ENCODE measurements at regions not wholly inside any gene's neighbourhood (a gene's known extent, or its start where the extent isn't known, plus 50 kb on each side); places are given as distances from the start of the nearest gene placed in this dataset.

DNA sequence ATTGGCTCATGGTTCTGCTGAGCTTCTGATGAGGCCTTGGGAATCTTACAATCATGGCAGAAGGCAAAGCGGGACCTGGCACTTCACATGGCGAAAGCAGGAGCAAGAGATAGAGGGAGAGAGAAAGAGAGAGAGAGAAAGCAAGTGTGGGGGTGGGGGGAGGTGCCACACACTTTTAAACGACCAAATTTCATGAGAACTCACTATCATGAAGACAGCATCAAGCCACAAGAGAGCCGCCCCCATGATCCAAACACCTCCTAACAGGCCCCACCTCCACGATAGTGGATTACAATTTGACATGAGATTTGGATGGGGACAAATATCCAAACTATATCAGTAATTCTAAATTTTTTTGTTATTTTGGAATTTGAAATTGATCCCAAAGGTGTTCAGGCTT is 553.9 kb downstream of the PRR16 start:
- Histone ChIP-seq H3K9me3 (ENCODE audit: insufficient read depth, low read length, severe bottlenecking) (no peaks in the 10 kb centered on the region), H3K36me3 (ENCODE audit: insufficient read depth, low read length) (peaks cover 21% of the 10 kb centered on the region), H3K79me2 (ENCODE audit: insufficient read depth, low read length) (peaks cover 53% of the 10 kb centered on the region), H3K27me3 (ENCODE audit: insufficient read depth, low read length, poor library complexity) (no peaks in the 10 kb centered on the region), H3K9ac (ENCODE audit: low read depth, low read length) (peak overlapping the region; percentile 80), H3K4me1 (ENCODE audit: insufficient read depth, low read length) (peaks cover 5% of the 10 kb centered on the region), H3K4me3 (ENCODE audit: low read depth in 1 of 2, low read length in 2 of 2) (peak overlapping the region; percentile 46 to 62), H3K4me2 (ENCODE audit: insufficient read depth, low read length) (peak overlapping the region; percentile 69), H4K20me1 (ENCODE audit: insufficient read depth, low read length) (no peaks in the 10 kb centered on the region), H3K27ac (ENCODE audit: low read length) (peak overlapping the region; percentile 98), H2AFZ (ENCODE audit: low read depth, low read length) (0 out of 2 replicates have a peak overlapping the region, but pooled peaks have one; percentile 41)
- DNase-seq (peak; percentile 87), ATAC-seq (ENCODE audit: insufficient read depth, low read depth) (peak; percentile 69)
- TF ChIP-seq EZH2 (IDR thresholded peaks at IDR 0.05; ENCODE audit: borderline replicate concordance, low read depth, low read length, severe bottlenecking): no peak
- no peak for TF ChIP-seq CTCF (IDR thresholded peaks at IDR 0.05; ENCODE audit: borderline replicate concordance, extremely low read depth, low read length, poor library complexity, severe bottlenecking)

GRCh38 chr5:121019106-121019505 is 555.0 kb downstream of the PRR16 start:
- peaks cover 54% of the 10 kb centered on the region for H3K79me2 ChIP-seq (ENCODE audit: insufficient read depth, low read length)
- H3K9me3 ChIP-seq (ENCODE audit: insufficient read depth, low read length, severe bottlenecking): no peaks in the 10 kb centered on the region
- H3K9ac ChIP-seq (ENCODE audit: low read depth, low read length): peak overlapping the region; percentile 80
- H3K36me3 ChIP-seq (ENCODE audit: insufficient read depth, low read length): peaks cover 19% of the 10 kb centered on the region
- peak overlapping the region; percentile 69 for H3K4me2 ChIP-seq (ENCODE audit: insufficient read depth, low read length)
- H3K4me3 ChIP-seq (ENCODE audit: low read depth in 1 of 2, low read length in 2 of 2): peak overlapping the region; percentile 46 to 62
- DNase-seq (peak; percentile 50), ATAC-seq (ENCODE audit: insufficient read depth, low read depth) (peak; percentile 56)
- peak overlapping the region; percentile 98 for H3K27ac ChIP-seq (ENCODE audit: low read length)
- H3K27me3 ChIP-seq (ENCODE audit: insufficient read depth, low read length, poor library complexity): no peaks in the 10 kb centered on the region
- 0 out of 2 replicates have a peak overlapping the region, but pooled peaks have one; percentile 8 for H2AFZ ChIP-seq (ENCODE audit: low read depth, low read length)
- peak; percentile 52 for TF ChIP-seq CTCF (IDR thresholded peaks at IDR 0.05; ENCODE audit: borderline replicate concordance, extremely low read depth, low read length, poor library complexity, severe bottlenecking)
- TF ChIP-seq EZH2 (IDR thresholded peaks at IDR 0.05; ENCODE audit: borderline replicate concordance, low read depth, low read length, severe bottlenecking): no peak
- H3K4me1 ChIP-seq (ENCODE audit: insufficient read depth, low read length): peaks cover 5% of the 10 kb centered on the region
- no peaks in the 10 kb centered on the region for H4K20me1 ChIP-seq (ENCODE audit: insufficient read depth, low read length)

- Histone ChIP-seq H3K9ac (ENCODE audit: low read depth, low read length) (peak overlapping the region; percentile 80), H3K9me3 (ENCODE audit: insufficient read depth, low read length, severe bottlenecking) (no peaks in the 10 kb centered on the region), H4K20me1 (ENCODE audit: insufficient read depth, low read length) (no peaks in the 10 kb centered on the region), H3K27me3 (ENCODE audit: insufficient read depth, low read length, poor library complexity) (no peaks in the 10 kb centered on the region), H3K4me3 (ENCODE audit: low read depth in 1 of 2, low read length in 2 of 2) (peak overlapping the region; percentile 46 to 62), H3K4me1 (ENCODE audit: insufficient read depth, low read length) (peaks cover 5% of the 10 kb centered on the region), H3K27ac (ENCODE audit: low read length) (peak overlapping the region; percentile 98), H3K79me2 (ENCODE audit: insufficient read depth, low read length) (peaks cover 52% of the 10 kb centered on the region), H3K36me3 (ENCODE audit: insufficient read depth, low read length) (peaks cover 19% of the 10 kb centered on the region), H3K4me2 (ENCODE audit: insufficient read depth, low read length) (peak overlapping the region; percentile 69), H2AFZ (ENCODE audit: low read depth, low read length) (0 out of 2 replicates have a peak overlapping the region, but pooled peaks have one; percentile 33)
- ATAC-seq (ENCODE audit: insufficient read depth, low read depth) (peak; percentile 72), DNase-seq (peak; percentile 91)
- TF ChIP-seq CTCF (IDR thresholded peaks at IDR 0.05; ENCODE audit: borderline replicate concordance, extremely low read depth, low read length, poor library complexity, severe bottlenecking) (no peak), EZH2 (IDR thresholded peaks at IDR 0.05; ENCODE audit: borderline replicate concordance, low read depth, low read length, severe bottlenecking) (no peak)
These were observed 555.6 kb downstream of the PRR16 start for GRCh38 chr5:121019734-121020133.
